Right lung (tissue), 2 donors: ENCODE measurements at regions not wholly inside any gene's neighbourhood (a gene's known extent, or its start where the extent isn't known, plus 50 kb on each side); places are given as distances from the start of the nearest gene placed in this dataset.
"Not testable (repeated sequence)": the region's sequence is repeated elsewhere in the genome, so short reads cannot be mapped to it uniquely, and the experiment has no call there.

ENCODE experiments used
- DNase-seq, 2 donors: peaks; one replicate each; pipeline ENCODE4 v3.0.0-alpha.2; 2013

DNA sequence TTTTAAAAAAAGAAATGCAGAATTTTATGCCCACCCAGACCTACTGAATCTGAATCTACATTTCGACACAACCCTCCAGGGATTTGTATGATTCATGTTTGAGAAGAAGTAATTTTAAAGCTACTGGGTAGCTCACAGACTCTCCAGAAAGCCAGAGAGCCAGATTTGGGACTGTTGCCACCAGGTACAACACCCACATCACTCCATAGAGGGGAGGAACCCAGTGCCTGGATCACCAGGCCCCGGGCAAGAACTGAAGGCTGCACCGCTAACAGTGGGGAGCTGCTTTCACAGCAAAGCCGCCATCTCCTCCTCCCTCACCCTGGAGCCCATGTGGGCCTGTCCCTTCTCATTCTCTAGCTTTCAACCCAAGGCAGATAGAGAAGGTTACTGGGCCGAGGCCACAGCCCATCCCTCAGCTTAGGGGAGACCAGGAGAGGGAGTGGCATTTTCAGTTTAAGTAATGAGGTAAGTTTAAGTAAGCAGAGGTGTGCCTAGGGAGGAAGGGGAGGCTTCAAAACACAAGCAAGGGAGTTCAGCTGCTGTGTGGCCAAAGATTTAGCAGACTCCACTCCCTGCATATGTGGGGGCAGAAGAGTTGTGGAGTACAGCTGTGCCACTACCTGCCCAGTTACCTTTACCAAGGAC is 109.8 kb downstream of the IL12A start:
- no peak for DNase-seq

DNA sequence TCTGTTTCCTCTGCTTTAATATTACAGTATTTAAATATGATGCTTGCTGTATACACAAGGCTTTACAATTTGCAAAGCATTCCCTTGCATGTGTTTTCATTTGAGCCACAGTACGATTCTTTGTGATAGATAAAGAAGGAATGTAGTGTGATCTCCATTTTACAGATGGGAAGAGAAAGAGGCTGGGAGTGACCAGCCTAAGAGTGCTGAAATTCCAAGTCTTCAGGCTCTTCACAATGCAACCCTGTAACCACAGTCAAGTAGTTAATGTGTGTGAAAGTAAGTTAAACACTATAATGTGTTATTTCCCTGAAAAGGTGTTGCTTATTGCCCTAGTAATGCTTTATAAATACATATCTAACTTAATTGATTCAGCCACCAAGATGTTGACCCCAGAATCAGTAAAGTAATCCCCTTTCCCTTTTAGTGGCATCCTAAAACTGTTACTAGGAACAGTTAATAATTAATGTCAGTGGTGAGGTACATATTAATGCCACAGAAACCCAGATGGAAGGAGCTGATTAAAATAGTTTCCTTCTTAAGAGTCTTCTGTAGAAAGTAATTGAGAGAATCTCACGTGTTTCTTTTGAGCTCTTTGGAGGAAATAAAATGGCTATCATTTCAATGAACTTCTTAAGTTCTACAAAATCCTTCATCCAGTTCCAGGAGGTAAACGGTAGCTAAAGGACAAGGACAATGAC is 110.4 kb downstream of the IL12A start:
- DNase-seq: no peak

DNA sequence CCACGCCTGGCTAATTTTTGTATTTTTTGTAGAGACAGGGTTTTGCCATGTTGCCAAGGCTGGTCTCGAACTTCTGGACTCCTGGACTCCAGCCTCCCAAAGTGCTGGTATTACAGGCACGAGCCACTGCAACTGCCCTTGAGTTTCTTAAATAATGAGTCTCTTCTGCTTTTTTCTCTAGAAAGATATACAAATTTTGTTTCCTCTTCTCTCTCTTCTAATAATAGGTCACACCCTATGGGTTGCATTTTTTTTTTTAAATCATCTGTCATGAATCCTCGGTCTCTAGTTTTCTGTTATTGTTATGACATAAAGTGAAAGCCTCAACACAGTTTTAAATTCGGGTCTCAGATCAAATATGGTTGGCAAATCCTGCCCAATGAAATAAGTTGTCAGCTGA is 111.2 kb downstream of the IL12A start:
- no peak for DNase-seq

DNA sequence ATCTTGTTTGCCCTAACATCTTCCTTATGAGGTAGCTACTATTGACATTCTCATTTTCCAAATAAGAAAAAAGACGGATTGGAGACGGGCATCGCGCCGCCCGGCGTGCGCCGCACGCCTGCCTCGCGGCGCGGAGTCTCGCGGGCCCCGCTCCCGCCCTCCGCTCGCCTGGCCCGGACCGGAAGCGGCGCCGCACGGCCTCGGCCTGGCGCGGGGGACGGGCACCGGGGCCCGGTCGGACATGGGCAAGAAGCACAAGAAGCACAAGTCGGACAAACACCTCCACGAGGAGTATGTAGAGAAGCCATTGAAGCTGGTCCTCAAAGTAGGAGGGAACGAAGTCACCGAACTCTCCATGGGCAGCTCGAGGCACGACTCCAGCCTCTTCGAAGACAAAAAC is 112.0 kb downstream of the IL12A start:
- no peak for DNase-seq

DNA sequence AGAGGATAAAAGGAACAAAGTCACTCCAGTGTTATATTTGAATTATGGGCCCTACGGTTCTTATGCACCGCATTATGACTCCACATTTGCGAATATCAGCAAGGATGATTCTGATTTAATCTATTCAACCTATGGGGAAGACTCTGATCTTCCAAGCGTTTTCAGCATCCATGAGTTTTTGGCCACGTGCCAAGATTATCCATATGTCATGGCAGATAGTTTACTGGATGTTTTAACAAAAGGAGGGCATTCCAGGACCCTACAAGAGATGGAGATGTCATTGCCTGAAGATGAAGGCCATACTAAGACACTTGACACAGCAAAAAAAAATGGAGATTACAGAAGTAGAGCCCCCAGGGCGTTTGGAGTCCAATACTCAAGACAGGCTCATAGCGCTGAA is 113.4 kb downstream of the IL12A start:
- not testable (repeated sequence) for DNase-seq

DNA sequence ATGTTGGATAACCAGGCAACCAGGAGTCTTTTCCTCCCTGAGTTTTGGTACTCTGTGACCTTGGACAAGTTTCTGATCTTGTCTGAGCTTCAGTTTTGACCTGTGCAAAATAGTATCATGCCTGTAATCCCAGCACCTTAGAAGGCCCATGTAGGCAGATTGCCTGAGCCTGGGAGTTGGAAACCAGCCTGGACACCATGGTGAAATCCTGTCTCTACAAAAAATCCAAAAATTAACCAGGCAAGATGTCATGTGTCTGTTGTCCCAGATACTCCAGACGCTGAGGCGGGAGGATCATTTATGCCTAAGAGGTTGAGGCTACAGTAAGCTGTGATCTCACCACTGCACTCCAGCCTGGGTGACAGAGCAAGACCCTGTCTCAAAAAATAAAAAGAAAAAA is 114.8 kb downstream of the IL12A start:
- no peak for DNase-seq

DNA sequence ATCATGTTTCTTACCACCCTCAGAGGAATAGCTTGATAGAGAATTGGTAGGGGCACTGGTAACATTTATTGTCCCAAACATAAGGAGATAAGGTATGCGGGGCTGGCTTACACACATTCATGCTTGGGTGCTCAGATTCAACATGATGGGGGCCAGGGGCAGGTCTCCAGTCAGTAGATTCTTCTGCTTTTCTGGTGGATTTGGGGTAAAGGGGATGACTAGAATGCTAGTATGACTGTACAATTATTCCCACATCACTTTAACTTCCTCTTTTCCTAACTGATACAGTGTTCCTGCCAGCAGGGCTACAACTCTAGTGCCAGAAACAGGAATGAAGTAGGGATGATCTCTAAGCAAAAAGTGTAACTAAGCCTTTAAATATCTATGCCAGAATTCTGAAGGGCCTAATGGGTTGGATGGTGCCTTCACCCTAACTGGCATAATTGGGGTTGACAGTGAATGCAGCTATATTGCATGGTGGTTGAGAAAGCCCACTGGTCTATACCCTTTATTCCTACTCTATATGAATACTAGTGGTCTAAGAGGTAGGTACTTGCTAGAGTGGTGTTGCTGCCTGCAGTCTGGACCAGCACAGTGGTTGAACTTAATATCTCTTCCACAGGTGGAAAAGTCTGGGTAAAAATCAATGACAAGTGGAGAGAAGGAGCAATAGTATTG is 117.4 kb downstream of the IL12A start:
- no peak for DNase-seq

DNA sequence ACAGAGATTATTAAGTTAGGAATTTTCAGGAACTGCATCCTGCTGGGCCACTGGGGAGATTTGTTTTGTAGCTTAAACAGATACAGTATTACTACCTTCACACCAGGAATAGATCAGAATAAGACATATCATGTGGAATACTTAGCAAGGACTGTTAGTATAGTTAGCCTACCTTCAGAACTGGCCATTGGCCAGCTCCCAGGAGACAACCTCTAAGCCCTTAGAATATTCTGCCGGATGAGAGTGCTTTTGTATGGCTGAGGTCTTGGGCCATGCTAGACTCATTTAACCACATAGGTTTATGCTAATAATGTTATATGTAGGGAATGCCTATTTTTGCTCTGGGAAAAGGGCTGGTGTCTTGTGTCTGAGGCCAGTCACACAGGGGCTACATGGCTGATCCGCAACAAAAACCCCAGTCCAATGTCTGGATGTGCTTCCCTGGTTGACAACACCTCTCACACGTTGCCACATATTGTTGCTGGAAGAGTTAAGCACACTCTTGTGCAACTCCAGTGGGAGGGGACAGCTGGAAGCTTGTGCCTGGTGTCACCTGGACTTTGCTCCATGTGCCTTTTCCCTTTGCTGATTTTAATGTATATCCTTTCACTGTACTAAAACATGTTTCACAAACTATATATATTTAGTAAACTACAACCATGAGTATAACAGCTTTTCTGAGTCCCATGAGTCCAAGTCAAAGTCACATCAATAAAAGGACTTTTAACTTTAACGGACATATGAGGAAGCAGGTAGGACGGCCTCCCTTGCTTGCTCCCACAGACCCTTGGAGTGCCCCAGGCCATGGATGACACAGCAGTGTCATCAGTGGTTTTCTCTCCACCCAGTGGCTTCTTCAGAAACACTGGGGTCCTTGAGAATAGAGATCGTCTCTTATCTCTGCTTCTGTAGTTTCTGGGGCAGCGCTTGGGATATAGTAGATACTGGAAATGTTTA is 118.0 kb upstream of the C3orf80 start:
- no peak for DNase-seq

DNA sequence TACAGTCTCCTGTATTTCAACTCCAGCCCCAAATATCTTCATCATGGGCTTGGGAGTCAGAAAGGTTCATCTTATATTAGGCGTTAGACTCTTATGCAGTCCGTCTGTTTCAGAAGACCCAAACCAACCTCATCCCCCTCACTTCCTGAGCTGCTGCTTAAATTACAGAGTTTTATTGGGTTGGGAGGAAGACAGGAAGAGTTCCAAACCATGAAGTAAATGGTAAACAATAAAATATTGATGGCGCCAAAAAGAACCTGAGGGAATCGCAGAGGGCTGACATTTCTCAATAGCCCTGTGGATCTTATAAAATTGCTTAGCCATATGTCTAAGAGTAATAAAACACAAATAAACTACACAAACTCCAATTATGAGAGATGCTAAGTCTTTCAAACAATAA is 116.9 kb upstream of the C3orf80 start:
- DNase-seq: no peak

DNA sequence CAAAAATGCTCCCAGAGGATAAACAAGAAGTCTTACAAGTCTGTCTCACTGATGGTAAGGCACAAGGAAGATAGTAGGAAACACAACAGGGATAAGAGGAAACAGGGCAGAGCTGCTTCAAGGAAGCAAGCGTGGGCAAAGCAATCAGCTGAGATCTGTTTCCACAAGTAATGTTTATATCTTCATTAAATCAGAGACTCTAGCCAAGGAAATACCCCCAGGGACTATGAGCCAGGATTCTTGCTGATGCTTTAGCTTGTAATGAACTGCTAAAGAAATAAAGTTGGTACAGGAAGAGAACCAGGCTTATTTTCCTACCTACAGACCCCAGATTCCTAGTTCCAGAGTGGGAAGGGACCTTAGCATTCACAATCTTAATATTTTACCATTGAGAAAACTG is 112.7 kb upstream of the C3orf80 start:
- no peak for DNase-seq

DNA sequence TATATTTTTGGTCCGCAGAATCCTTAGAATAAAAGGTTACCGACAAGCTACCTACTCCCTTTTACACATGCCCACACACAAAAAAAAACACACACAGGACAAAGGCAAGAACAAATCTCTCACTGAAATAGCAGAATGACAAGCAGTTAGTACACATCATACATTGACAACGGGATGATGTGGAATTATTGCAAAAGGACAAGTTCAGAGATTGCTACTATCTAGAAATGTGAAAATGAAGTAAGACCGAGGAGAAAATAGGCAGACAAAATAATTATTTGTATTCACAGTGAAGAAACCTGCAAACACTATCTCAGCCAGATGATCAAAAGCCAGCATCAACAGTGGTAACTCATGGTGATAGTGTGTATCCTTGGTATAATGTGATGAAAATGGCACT is 112.2 kb upstream of the C3orf80 start:
- DNase-seq: no peak

DNA sequence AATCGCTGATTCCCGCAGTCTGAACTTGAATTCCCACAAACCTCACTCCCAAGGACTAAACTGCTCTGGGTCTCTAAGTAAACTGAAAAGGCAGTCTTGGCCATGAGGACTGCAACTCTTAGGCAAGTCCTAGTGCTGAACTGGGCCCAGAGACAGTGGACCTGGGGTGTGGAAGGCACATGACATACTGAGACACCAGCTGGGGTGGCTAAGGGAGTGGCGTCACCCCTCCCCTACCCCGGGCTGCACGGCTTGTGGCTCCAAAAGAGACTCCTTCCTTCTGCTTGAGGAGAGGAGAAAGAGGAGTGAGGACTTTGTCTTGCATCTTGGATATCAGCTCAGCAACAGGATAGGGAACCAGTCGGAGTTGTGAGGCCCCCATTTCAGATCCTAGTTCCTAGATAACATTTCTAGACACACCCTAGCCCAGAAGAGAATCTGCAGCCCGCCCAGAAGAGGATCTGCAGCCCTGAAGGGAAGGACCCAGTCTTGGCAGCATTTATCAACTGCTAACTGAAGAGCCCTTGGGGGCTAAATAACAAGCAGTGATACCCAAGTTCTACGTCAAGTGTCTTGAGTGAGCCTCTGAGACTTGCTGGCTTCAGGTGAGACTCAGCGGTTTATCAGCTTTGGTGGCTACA is 110.7 kb upstream of the C3orf80 start:
- no peak for DNase-seq

DNA sequence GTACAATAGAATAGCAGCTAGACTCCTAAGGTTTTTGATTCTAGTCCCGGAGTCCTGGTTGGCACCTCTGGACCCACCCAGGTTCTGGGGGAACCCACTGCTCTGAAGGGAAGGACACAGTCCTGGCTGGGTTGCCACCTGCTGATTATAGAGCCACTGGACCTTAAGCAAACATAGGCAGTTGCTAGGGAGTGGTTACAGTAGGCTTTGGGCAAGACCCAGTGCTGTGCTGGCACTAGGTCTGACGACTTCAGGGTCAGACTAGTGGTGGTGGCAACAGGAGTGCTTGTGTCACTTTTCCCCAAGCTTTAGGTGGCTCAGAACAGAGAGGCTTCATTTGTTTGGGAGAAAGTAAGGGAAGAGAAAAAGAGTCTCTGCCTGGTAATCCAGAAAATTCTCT is 109.8 kb upstream of the C3orf80 start:
- no peak for DNase-seq

DNA sequence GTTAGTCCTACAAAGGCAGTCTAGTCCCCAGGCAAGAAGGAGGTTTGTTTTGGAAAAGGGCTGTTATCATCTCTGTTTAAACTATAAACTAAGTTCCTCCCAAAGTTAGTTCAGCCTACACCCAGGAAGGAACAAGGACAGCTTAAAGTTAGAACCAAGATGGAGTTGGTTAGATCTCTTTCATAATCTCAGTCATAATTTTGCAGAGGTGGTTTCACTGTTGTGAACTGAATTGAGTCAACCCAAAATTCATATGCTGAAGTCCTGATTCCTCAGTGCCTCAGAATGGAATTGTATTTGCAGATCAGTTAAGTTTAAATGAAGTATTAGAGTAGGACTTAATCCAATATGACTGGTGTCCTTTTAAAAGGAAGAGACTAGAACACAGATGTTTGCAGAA is 101.0 kb upstream of the C3orf80 start:
- DNase-seq: no peak

DNA sequence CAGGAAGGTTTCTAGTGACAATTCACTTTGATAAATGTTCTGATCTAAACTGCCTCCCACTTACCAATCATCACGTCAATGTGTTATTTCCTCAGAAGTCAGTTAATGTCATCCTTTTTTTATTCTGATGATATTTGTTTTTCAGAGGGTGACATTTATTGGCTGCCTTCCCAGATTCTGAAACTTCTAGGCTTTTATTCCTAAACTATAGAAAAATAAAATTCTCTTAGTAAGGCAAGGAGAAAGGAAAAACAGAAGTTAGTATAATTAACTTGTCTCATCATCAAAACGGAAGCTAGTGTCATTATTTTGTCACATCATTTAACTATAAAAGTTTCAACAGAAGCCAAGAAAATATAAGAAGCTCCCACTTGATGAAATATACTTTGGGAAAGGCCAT is 100.0 kb upstream of the C3orf80 start:
- no peak for DNase-seq

DNA sequence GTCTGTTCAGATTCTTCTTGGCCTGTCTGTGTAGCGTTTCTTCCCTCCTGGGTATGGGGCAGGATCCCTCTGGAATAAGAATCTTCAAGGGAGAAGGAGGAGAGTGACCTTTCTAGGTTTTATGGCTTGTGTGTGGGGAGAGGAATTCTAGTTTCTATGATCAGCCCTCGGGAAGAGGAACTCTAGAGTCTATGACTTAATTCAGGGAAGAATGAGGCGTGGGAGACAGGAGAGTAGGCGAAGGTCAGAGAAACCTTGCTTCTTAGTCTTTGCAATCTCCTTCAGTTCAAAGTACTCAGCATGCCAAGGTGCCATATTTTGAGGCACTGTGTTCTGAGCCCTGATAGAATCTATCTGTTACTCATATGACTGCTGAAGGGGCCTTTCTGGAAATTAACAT is 99.2 kb upstream of the C3orf80 start:
- DNase-seq: no peak

DNA sequence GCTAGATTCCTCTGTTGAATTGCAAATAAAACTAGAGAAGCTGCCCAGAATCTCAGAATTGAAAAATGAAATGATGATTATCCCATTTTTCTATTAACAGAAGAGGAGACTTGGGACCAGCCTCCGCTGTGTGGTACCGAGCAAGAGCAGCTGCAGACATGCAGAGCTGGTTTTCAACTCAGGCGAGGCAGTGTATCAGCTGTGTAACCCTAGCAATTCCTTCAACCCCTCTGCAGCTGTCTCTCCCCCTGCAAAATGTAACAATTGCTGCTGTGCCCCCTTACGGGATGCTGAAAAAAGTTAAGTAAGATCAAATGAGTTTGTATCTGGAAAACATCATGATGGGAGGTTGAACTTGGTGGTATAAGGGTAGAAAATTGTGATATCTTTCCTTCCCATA is 98.5 kb upstream of the C3orf80 start:
- no peak for DNase-seq

DNA sequence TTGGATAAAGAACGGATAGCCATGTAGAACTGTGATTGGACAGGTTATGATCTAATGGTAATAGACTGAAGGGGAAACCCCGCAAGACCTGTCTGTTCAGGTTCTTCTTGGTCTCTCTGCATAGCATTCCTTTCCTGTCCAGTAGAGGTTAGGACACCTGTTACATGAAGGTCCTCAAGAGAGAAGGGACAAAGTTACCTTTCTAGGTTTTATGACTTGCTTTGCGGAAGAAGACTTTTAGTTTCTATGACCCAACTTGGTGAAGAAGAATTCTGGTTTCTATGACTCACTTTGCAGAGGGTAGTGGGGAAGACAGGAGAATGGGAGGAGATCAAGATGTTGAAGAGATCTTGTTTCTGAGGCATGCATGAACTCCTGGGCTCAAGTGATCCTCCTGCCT is 97.9 kb upstream of the C3orf80 start:
- DNase-seq: no peak

DNA sequence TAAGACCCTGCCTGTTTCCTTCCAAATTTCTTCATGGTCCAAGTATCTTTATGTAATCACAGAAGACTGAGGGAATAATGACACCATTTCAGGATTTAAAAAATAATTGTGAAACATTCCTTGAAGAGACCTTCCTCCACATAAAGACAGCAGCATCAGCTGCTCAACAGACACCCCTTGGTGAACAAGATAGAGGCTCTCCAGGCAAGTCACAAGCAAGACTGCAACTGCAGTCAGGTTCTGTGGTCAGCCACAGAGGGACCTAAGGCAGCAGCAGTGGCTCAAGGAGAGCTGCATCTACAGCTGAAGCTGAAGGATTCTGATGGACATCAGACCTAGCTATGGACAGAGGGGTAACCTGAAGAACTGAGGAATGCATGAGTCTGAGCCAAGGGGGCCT is 97.2 kb upstream of the C3orf80 start:
- DNase-seq: no peak

DNA sequence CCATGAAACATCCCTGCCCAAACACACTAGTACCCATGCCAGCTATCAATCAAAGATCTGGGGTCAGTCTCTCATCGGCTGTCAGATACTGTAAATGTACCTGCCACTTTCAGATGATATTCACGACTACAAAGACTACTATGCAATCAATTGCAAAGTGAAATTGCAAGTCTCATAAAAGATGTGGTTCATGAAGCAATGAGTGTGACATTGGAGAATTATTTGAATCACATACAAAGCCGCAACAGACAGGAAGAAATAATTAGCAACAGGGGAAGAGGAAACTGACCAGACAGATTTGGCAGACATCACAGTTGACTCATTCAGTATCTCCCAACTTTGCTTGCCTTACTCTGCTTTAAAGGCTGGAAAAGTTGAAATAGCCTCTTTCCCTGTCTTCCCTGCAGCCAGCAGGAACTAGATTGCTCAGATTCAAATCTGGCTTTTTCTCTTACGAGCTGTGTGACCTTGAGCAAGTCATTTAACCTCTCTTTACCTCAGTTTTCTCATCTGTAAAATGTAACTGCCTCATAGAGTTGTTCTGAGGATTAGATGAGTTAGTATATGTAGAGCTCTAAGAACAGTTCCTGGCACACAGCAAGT is 95.7 kb upstream of the C3orf80 start:
- no peak for DNase-seq

DNA sequence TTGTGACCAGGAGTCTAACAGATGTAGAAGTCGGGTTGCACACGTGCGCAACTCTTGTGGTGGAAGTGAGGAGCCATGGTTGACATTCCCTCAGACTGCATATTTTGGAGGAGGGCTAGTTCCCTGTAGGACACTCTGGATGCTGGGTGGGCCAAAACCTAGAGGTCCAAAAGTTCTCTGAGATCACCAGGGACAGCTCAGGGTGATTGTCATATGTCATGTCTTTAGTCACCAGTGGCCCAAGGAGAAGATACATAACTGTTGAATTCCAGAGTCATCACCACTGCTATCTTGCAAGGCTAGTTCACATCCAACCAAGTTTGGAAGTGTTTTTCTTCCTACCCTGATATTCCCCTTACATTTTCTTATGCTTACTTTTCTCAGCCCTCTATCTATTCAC is 95.2 kb upstream of the C3orf80 start:
- DNase-seq: no peak
